GM21825 (cell line): ENCODE measurements at regions not wholly inside any gene's neighbourhood (a gene's known extent, or its start where the extent isn't known, plus 50 kb on each side); places are given as distances from the start of the nearest gene placed in this dataset.

ENCODE experiments used
- ATAC-seq: cut with Tn5 transposase; IDR thresholded peaks from one replicate; pipeline ENCODE4 v1.9.1; 2021; ENCODE audit warnings: mild to moderate bottlenecking, moderate library complexity; ENCODE audit not compliant: unreplicated experiment

- ATAC-seq, result no peak
These were observed 160.2 kb upstream of the CCDC150 start for GRCh38 chr2:196479350-196479749.

DNA sequence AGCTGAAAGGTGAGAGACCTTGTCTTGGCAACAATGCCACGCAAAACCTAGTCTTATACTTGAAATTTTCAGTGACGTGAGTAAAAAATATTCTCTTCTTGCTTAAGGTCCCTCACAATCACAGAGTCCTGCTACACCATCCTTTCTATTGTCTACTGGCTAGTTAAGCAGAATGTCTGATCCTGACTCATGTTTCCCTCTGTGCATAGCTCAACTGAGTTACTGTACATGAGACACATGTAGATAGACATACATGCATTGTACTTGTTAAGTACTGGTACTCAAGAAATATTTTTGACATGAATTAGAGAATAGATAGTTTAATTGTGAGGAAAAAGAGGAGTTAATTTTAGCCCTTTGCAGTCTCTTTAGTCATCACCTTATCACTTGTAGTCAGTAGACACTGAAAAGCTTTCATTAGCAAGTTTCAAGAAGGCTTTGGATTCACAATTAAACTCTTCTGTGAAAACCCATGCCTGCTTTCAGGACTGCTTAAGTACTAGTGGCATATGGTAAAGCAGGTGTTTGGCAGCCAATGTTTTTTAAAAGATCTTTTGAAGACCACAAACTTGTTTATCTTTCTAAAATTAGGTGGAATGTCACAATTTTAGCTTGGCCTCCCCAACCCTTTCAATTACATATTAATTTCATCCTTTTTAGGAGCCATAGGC is 158.7 kb upstream of the CCDC150 start:
- no peak for ATAC-seq

- ATAC-seq, result no peak
These were observed 158.2 kb upstream of the CCDC150 start for GRCh38 chr2:196481324-196481697.

DNA sequence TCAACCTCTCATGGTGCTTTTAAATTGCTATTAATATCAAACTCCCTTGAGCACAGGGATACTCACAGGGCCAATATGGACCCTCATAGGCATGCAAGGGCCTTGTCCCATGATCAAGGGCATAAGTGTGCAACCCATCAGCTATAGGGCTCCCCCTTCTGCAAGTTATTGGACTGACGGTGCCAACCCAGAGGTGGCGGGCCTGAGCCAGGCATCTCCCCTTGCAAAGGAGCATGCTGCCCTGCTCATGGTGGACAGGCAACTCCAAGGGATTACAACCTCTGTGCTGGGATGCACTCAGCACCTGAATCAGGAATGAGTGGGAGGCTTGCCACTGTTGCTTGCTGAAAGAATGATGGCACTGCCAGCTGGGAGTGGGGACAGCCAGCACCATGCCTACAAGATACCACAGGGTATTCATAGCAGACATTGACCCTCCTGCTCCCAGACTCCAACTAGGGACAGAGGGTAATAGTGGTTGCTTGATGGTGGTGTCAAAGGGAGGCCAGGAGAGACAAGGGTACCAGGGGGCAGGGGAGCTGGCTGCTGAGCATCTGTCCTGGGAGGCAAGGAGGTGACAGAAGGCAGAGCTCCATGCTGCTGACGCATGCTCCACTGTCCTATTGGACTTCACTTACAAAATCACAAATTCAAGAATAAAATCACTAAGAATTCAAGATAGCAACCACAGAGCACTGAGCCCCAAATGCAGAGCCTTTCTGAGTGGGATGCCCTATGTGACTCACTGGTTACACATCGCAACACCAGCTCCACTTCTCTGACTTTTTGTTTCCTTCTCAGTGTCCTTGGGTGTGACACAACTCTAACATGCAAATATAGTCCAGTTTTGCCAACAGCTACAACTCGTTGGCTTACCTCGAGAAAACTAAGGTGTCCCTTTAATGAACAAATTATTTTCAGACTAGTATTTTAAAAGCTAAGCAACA is 157.1 kb upstream of the CCDC150 start:
- no peak for ATAC-seq

GRCh38 chr2:196486146-196486545 is 153.4 kb upstream of the CCDC150 start:
- no peak for ATAC-seq

DNA sequence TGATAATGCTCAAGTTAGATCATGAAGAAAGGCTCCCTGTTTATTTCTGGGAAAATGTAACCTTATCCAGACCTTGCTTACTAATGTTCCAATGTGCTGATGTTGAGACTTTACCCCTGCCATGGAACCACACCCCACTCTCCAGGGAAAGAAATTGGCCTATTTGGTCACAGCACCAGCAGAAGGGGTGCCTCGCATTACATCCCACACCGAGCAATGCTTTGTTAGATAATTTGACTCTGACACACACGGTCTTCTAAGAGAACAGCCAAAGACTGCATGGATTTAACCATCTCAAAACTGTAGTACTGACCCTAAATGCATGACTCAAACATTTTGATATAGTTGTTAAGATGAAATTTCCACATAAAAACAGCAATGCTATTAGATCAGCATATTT is 152.1 kb upstream of the CCDC150 start:
- ATAC-seq, result no peak

DNA sequence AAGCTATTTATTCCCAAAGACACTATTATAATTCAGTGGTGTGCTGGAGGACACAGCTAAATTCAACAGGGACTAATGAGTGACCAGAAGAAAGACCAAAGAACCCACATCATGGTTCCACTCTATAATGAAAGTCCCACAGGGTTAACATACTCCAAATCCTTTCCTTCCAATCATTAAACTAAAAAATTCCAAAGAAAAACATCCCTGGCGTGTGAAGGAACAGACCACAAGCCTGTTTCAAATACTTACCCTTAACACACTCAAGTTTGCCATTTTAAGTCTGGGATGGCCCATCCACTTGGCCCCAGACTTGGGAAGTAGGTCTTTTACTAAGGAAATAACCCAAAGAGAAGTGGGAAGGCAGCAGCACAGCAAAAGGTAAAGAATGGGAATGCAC is 150.1 kb upstream of the CCDC150 start:
- no peak for ATAC-seq

- ATAC-seq, result no peak
These were observed 146.6 kb upstream of the CCDC150 start for GRCh38 chr2:196492946-196493345.

GRCh38 chr2:196498962-196499361 is 140.6 kb upstream of the CCDC150 start:
- no peak for ATAC-seq

DNA sequence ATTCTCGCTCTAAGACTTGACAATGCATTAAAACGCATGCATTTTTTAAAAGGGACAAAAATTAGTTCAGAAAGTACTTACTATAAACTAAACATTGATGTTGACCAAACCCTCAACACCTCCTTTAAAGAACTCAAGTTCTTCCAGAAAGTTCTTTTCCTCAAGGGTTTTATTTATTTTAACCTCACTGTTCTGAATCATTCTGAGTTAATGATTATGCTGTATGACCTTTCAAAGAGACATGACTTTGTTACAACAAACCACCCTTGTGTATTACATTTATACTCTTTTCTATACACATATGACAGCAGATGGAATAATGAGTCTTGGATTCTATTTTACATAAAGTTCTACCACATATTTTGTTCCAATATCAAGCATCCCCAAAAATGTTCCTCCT is 139.8 kb upstream of the CCDC150 start:
- ATAC-seq, result no peak

- no peak for ATAC-seq
These were observed 138.7 kb upstream of the CCDC150 start for GRCh38 chr2:196500686-196501431.

GRCh38 chr2:196501836-196502235 is 137.7 kb upstream of the CCDC150 start:
- no peak for ATAC-seq

GRCh38 chr2:196502386-196502785 is 137.1 kb upstream of the CCDC150 start:
- ATAC-seq, result no peak

GRCh38 chr2:196503398-196503797 is 136.1 kb upstream of the CCDC150 start:
- no peak for ATAC-seq

- ATAC-seq, result no peak
These were observed 134.7 kb upstream of the CCDC150 start for GRCh38 chr2:196504788-196505187.

DNA sequence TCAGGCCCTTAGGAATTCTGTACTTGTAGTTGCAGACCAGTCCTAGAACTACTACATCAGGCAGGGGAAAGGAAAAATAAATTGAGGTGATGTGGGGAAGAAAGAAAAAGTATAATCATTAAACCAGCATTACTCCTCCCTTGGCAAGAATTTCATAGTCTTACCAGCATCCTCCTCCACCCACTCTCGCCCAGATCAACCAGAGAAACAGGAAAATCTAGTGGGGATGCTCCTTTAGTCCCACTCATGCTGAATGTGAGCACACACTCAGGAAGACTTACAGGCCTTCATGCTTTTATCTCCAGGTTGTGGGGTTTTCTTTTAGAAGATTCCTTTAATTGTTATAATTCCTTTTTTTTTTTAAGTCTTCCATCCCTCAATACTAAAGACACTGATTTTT is 129.3 kb upstream of the CCDC150 start:
- ATAC-seq, result no peak

DNA sequence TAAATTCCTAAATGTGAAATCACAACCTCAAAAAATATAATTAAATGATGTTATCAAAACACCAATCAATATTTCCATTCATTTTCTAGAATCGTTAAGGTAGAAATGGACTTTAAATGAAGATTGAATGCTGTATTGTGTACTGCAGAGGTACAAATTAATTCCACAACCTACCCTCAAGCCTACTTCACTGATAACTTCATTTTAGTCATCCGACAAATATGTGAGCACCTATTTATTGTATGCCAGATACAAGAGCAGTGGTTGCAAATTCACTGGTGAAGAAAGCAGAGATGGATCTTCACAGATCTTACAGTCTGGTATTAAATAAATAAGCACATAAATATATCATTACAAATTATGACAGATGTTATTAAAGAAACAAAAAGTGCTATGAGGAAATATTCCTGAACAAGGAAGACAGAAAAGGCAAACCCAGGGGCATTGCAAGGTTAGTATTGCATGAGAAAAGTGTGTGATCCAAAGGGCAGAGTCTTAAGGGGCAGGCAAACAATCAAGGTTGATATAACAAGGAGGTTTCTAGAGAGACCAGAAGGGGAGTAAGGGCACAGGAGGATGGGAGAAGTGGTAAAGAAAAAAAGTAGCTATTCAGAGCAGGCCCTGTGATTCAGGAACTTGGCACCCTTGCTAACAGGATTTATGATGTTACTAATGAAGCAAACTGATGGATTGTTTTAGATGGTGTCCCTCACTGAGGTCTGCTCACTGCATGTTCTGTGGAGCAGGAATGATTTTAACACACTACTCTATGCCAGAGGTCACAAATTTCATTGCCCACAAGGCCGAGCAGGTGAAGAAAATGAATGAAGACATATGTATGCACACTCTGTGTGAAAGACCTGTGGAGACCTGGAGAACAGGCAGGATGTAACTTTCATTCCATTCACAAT is 128.0 kb upstream of the CCDC150 start:
- no peak for ATAC-seq

- no peak for ATAC-seq
These were observed 125.6 kb upstream of the CCDC150 start for GRCh38 chr2:196513796-196514526.

DNA sequence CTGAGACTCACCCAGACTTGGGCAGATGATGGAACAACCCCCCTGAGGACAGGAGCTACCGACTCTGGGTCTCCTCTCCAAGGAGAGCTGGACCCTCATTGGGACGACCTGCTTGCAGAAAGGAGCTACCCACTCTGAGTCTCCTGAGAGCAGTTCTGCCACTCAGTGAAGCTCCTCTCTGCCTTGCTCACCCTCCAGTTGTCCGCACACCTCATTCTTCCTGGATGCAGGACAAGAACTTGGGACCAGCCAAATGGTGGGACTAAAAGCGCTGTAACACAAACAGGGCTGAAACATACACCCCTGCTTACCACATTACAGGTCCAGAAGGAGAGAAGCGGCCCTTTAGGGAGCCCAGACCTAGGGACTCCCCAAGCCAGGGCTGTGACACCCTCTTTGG is 124.9 kb upstream of the CCDC150 start:
- ATAC-seq, result no peak

DNA sequence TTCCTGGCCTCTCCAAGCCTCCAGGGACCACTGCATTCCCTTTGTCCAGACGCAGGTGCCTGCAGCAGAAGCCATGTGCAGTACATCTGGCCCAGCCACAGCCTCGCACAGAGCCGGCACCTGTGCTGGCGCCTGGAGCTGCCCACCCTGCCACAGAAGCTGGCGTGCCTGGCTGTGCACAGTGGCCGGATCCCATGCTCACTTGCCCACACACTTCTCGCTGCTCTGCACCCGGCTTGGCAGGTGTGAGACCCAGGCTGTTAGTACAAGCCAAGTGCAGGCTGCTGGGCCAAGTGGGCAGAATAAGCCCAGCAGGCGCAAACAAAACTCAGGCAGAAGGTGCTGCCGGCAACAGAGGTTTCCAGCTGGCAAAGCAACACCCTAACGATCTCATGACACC is 124.5 kb upstream of the CCDC150 start:
- ATAC-seq, result no peak
